HCT116 (cell line): ENCODE measurements at regions not wholly inside any gene's neighbourhood (a gene's known extent, or its start where the extent isn't known, plus 50 kb on each side); places are given as distances from the start of the nearest gene placed in this dataset.

Experiments
- CEBPB ChIP-seq: IDR thresholded peaks from 2 replicates; pipeline ENCODE4 v1.6.1; 2012; ENCODE audit warnings: low read depth
- EZH2 ChIP-seq: fragments of 200-600 bp; sonication (generic); IDR thresholded peaks from 2 replicates; pipeline ENCODE4 v1.6.1; 2017; ENCODE audit warnings: antibody characterized with exemption, mixed run types
- EZH2phosphoT487 ChIP-seq: fragments of 200-600 bp; IDR thresholded peaks from 2 replicates; pipeline ENCODE4 v1.6.1; 2018; ENCODE audit warnings: antibody characterized with exemption, borderline replicate concordance
- JUND ChIP-seq: IDR thresholded peaks from 2 replicates; pipeline ENCODE4 v1.6.1; 2012
- POLR2A ChIP-seq: IDR thresholded peaks from 2 replicates; pipeline ENCODE4 v1.7.0; 2011; ENCODE audit warnings: borderline replicate concordance; ENCODE audit not compliant: insufficient read depth, insufficient read length; ENCODE audit errors: extremely low read depth
- POLR2AphosphoS5 ChIP-seq: IDR thresholded peaks from 2 replicates; pipeline ENCODE4 v1.6.1; 2011; ENCODE audit warnings: mild to moderate bottlenecking, low read depth, low read length, moderate library complexity
- SRF ChIP-seq: IDR thresholded peaks from 2 replicates; pipeline ENCODE4 v1.6.1; 2012; ENCODE audit warnings: low read depth
- ZFX ChIP-seq: fragments of 450-650 bp; IDR thresholded peaks from 2 replicates; pipeline ENCODE4 v1.6.1; 2017
- TF ChIP-seq, protein P1 (sequence below): IDR thresholded peaks from 2 replicates; pipeline ENCODE4 v1.6.1; 2012
- TF ChIP-seq, protein P2 (sequence below), 3 experiments: fragments of 200-600 bp in 1 of 3; sonication (generic) in 1 of 3; IDR thresholded peaks in 2 of 3; conservative IDR thresholded peaks in 1 of 3; 2 replicates each; pipeline ENCODE4 v1.5.1; 2012 to 2017; ENCODE audit warnings: low read depth in 2 of 3, low read length in 2 of 3, antibody characterized with exemption in 1 of 3, borderline replicate concordance in 1 of 3, control low read depth in 1 of 3, mild to moderate bottlenecking in 1 of 3, mixed read lengths in 1 of 3, mixed run types in 1 of 3, moderate library complexity in 1 of 3; ENCODE audit not compliant: insufficient read depth in 1 of 3
- TF ChIP-seq, protein P3 (sequence below): IDR thresholded peaks from 2 replicates; pipeline ENCODE4 v1.6.1; 2012; ENCODE audit warnings: low read depth

DNA sequence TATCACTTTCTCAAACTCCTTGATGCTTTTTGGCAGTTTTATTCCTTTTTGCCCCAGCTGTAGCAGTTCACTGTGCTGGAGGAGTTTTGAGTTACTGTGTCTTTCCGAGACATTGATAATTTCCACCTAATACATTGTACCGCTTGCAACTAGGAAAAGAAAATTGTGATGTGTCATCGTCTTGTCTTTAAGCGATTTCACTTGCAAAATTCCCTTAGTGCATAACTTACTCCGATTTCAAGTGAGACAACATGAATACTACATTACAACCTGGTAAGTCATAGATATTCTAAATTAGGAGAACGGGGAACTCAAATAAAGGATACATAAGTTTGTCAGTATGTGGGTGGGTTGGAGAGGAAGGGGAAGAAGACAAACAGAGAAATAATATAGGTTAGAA is 340.5 kb upstream of the KYNU start:
- no peak for TF ChIP-seq CEBPB
- TF ChIP-seq, protein P1, sequence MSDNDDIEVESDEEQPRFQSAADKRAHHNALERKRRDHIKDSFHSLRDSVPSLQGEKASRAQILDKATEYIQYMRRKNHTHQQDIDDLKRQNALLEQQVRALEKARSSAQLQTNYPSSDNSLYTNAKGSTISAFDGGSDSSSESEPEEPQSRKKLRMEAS = no peak
- TF ChIP-seq, protein P2, sequence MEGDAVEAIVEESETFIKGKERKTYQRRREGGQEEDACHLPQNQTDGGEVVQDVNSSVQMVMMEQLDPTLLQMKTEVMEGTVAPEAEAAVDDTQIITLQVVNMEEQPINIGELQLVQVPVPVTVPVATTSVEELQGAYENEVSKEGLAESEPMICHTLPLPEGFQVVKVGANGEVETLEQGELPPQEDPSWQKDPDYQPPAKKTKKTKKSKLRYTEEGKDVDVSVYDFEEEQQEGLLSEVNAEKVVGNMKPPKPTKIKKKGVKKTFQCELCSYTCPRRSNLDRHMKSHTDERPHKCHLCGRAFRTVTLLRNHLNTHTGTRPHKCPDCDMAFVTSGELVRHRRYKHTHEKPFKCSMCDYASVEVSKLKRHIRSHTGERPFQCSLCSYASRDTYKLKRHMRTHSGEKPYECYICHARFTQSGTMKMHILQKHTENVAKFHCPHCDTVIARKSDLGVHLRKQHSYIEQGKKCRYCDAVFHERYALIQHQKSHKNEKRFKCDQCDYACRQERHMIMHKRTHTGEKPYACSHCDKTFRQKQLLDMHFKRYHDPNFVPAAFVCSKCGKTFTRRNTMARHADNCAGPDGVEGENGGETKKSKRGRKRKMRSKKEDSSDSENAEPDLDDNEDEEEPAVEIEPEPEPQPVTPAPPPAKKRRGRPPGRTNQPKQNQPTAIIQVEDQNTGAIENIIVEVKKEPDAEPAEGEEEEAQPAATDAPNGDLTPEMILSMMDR (IDR thresholded peaks at IDR 0.05 in 2 of 3, conservative IDR thresholded peaks at IDR 0.05 in 1 of 3; ENCODE audit: borderline replicate concordance in 1 of 3, insufficient read depth in 1 of 3, low read depth in 2 of 3, low read length in 2 of 3) = no peak
- TF ChIP-seq ZFX = no peak
- TF ChIP-seq POLR2AphosphoS5 = no peak
- TF ChIP-seq POLR2A = no peak
- no peak for TF ChIP-seq JUND
- TF ChIP-seq EZH2phosphoT487 = no peak
- TF ChIP-seq, protein P3, sequence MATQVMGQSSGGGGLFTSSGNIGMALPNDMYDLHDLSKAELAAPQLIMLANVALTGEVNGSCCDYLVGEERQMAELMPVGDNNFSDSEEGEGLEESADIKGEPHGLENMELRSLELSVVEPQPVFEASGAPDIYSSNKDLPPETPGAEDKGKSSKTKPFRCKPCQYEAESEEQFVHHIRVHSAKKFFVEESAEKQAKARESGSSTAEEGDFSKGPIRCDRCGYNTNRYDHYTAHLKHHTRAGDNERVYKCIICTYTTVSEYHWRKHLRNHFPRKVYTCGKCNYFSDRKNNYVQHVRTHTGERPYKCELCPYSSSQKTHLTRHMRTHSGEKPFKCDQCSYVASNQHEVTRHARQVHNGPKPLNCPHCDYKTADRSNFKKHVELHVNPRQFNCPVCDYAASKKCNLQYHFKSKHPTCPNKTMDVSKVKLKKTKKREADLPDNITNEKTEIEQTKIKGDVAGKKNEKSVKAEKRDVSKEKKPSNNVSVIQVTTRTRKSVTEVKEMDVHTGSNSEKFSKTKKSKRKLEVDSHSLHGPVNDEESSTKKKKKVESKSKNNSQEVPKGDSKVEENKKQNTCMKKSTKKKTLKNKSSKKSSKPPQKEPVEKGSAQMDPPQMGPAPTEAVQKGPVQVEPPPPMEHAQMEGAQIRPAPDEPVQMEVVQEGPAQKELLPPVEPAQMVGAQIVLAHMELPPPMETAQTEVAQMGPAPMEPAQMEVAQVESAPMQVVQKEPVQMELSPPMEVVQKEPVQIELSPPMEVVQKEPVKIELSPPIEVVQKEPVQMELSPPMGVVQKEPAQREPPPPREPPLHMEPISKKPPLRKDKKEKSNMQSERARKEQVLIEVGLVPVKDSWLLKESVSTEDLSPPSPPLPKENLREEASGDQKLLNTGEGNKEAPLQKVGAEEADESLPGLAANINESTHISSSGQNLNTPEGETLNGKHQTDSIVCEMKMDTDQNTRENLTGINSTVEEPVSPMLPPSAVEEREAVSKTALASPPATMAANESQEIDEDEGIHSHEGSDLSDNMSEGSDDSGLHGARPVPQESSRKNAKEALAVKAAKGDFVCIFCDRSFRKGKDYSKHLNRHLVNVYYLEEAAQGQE = no peak
- no peak for TF ChIP-seq EZH2
- no peak for TF ChIP-seq SRF
